Coronary artery (tissue), 2 donors: ENCODE measurements at regions not wholly inside any gene's neighbourhood (a gene's known extent, or its start where the extent isn't known, plus 50 kb on each side); places are given as distances from the start of the nearest gene placed in this dataset.

Source experiments
- DNase-seq: peaks from one replicate; pipeline ENCODE4 v3.0.0-alpha.2; 2017; ENCODE audit warnings: low spot score
- H3K27ac ChIP-seq, 2 donors: fragments of 200-600 bp; sonication (generic); one replicate each; pipeline ENCODE4 v1.5.1; 2016 to 2019
- H3K4me3 ChIP-seq: fragments of 200-600 bp; sonication (generic); 2 replicates; pipeline ENCODE4 v1.5.1; 2016; ENCODE audit warnings: mild to moderate bottlenecking, moderate library complexity
- CTCF ChIP-seq: fragments of 200-600 bp; sonication (generic); IDR thresholded peaks from one replicate; pipeline ENCODE4 v1.5.1; 2019; ENCODE audit warnings: antibody characterized with exemption

GRCh38 chrX:9166584-9166944, 132.6 kb upstream of the FAM9B start:
- no peak overlapping the region for H3K4me3 ChIP-seq
- no peak for TF ChIP-seq CTCF
- no peak overlapping the region for H3K27ac ChIP-seq
- DNase-seq = no peak

GRCh38 chrX:9171841-9172463, 138.0 kb upstream of the FAM9B start:
- Histone ChIP-seq H3K27ac (no peak overlapping the region), H3K4me3 (no peak overlapping the region)
- DNase-seq = no peak
- no peak for TF ChIP-seq CTCF

- TF ChIP-seq CTCF = no peak
- no peak for DNase-seq
- Histone ChIP-seq H3K27ac (no peak overlapping the region), H3K4me3 (no peak overlapping the region)
These were observed 138.5 kb upstream of the FAM9B start for GRCh38 chrX:9172464-9172850.

GRCh38 chrX:9180623-9181022, 146.7 kb upstream of the FAM9B start:
- no peak overlapping the region for H3K27ac ChIP-seq
- TF ChIP-seq CTCF = no peak
- H3K4me3 ChIP-seq = no peak overlapping the region
- DNase-seq = no peak

- no peak overlapping the region for H3K4me3 ChIP-seq
- no peak overlapping the region for H3K27ac ChIP-seq
- no peak for TF ChIP-seq CTCF
- DNase-seq = no peak
These were observed 148.1 kb upstream of the FAM9B start for GRCh38 chrX:9182041-9182440.

- H3K27ac ChIP-seq = no peak overlapping the region
- TF ChIP-seq CTCF = no peak
- DNase-seq = no peak
- no peak overlapping the region for H3K4me3 ChIP-seq
These were observed 149.6 kb upstream of the FAM9B start for GRCh38 chrX:9183481-9183880.

GRCh38 chrX:9184211-9184610, 150.3 kb upstream of the FAM9B start:
- DNase-seq = no peak
- TF ChIP-seq CTCF = no peak
- no peak overlapping the region for H3K4me3 ChIP-seq
- H3K27ac ChIP-seq = no peak overlapping the region
